ENCODE measurements at regions not wholly inside any gene's neighbourhood (a gene's known extent, or its start where the extent isn't known, plus 50 kb on each side); places are given as distances from the start of the nearest gene placed in this dataset.

- Histone ChIP-seq H3K4me2 (ENCODE audit: low read depth, low read length, poor library complexity, severe bottlenecking) (no peak overlapping the region), H3K9me3 (ENCODE audit: insufficient read depth, low read depth, low read length) (no peaks in the 10 kb centered on the region), H4K20me1 (ENCODE audit: insufficient read depth, low read length, poor library complexity, severe bottlenecking) (no peaks in the 10 kb centered on the region), H3K36me3 (ENCODE audit: insufficient read depth, low read length) (no peaks in the 10 kb centered on the region), H3K9ac (ENCODE audit: low read depth, low read length, poor library complexity, severe bottlenecking) (no peak overlapping the region), H3F3A (ENCODE audit: low read depth) (no peaks in the 10 kb centered on the region), H3K4me3 (ENCODE audit: low read length, poor library complexity, severe bottlenecking) (no peak overlapping the region), H2AFZ (ENCODE audit: low read length) (no peak overlapping the region), H3K4me1 (ENCODE audit: insufficient read depth, low read length, poor library complexity, severe bottlenecking) (no peaks in the 10 kb centered on the region), H3K27me3 (ENCODE audit: insufficient read depth, low read length, poor library complexity, severe bottlenecking) (no peaks in the 10 kb centered on the region), H3K9me2 (replicated peaks; ENCODE audit: low read depth, low read length) (no peaks in the 10 kb centered on the region), H3K79me2 (ENCODE audit: insufficient read depth, low read length) (no peaks in the 10 kb centered on the region)
- TF ChIP-seq EZH2phosphoT487 (IDR thresholded peaks at IDR 0.05; ENCODE audit: borderline replicate concordance) (no peak), CTCF (conservative IDR thresholded peaks at IDR 0.05; ENCODE audit: low read length) (no peak)
These were observed 732.9 kb upstream of the VRK2 start for GRCh38 chr2:57313678-57314077.

- H3K36me3 ChIP-seq (ENCODE audit: insufficient read depth, low read length): no peaks in the 10 kb centered on the region
- H3K4me2 ChIP-seq (ENCODE audit: low read depth, low read length, poor library complexity, severe bottlenecking): no peak overlapping the region
- H3K9me2 ChIP-seq (replicated peaks; ENCODE audit: low read depth, low read length): no peaks in the 10 kb centered on the region
- no peak overlapping the region for H2AFZ ChIP-seq (ENCODE audit: low read length)
- TF ChIP-seq EZH2phosphoT487 (IDR thresholded peaks at IDR 0.05; ENCODE audit: borderline replicate concordance): no peak
- no peak for TF ChIP-seq CTCF (conservative IDR thresholded peaks at IDR 0.05; ENCODE audit: low read length)
- no peaks in the 10 kb centered on the region for H3F3A ChIP-seq (ENCODE audit: low read depth)
- no peaks in the 10 kb centered on the region for H3K79me2 ChIP-seq (ENCODE audit: insufficient read depth, low read length)
- no peak overlapping the region for H3K4me3 ChIP-seq (ENCODE audit: low read length, poor library complexity, severe bottlenecking)
- no peak overlapping the region for H3K9ac ChIP-seq (ENCODE audit: low read depth, low read length, poor library complexity, severe bottlenecking)
- no peaks in the 10 kb centered on the region for H4K20me1 ChIP-seq (ENCODE audit: insufficient read depth, low read length, poor library complexity, severe bottlenecking)
- no peaks in the 10 kb centered on the region for H3K27me3 ChIP-seq (ENCODE audit: insufficient read depth, low read length, poor library complexity, severe bottlenecking)
- no peaks in the 10 kb centered on the region for H3K9me3 ChIP-seq (ENCODE audit: insufficient read depth, low read depth, low read length)
- no peaks in the 10 kb centered on the region for H3K4me1 ChIP-seq (ENCODE audit: insufficient read depth, low read length, poor library complexity, severe bottlenecking)
These were observed 731.9 kb upstream of the VRK2 start for GRCh38 chr2:57314682-57315081.

GRCh38 chr2:57330447-57330846 lies 716.2 kb upstream of the VRK2 start:
- TF ChIP-seq CTCF (conservative IDR thresholded peaks at IDR 0.05; ENCODE audit: low read length) (no peak), EZH2phosphoT487 (IDR thresholded peaks at IDR 0.05; ENCODE audit: borderline replicate concordance) (no peak)
- H2AFZ ChIP-seq (ENCODE audit: low read length): no peak overlapping the region
- no peaks in the 10 kb centered on the region for H3K4me1 ChIP-seq (ENCODE audit: insufficient read depth, low read length, poor library complexity, severe bottlenecking)
- no peak overlapping the region for H3K9ac ChIP-seq (ENCODE audit: low read depth, low read length, poor library complexity, severe bottlenecking)
- H4K20me1 ChIP-seq (ENCODE audit: insufficient read depth, low read length, poor library complexity, severe bottlenecking): no peaks in the 10 kb centered on the region
- no peaks in the 10 kb centered on the region for H3K27me3 ChIP-seq (ENCODE audit: insufficient read depth, low read length, poor library complexity, severe bottlenecking)
- H3K4me3 ChIP-seq (ENCODE audit: low read length, poor library complexity, severe bottlenecking): no peak overlapping the region
- H3K4me2 ChIP-seq (ENCODE audit: low read depth, low read length, poor library complexity, severe bottlenecking): no peak overlapping the region
- no peaks in the 10 kb centered on the region for H3K9me3 ChIP-seq (ENCODE audit: insufficient read depth, low read depth, low read length)
- no peaks in the 10 kb centered on the region for H3F3A ChIP-seq (ENCODE audit: low read depth)
- H3K36me3 ChIP-seq (ENCODE audit: insufficient read depth, low read length): no peaks in the 10 kb centered on the region
- H3K9me2 ChIP-seq (replicated peaks; ENCODE audit: low read depth, low read length): no peaks in the 10 kb centered on the region
- H3K79me2 ChIP-seq (ENCODE audit: insufficient read depth, low read length): no peaks in the 10 kb centered on the region
